ENCODE measurements at regions not wholly inside any gene's neighbourhood (a gene's known extent, or its start where the extent isn't known, plus 50 kb on each side); places are given as distances from the start of the nearest gene placed in this dataset.

DNA sequence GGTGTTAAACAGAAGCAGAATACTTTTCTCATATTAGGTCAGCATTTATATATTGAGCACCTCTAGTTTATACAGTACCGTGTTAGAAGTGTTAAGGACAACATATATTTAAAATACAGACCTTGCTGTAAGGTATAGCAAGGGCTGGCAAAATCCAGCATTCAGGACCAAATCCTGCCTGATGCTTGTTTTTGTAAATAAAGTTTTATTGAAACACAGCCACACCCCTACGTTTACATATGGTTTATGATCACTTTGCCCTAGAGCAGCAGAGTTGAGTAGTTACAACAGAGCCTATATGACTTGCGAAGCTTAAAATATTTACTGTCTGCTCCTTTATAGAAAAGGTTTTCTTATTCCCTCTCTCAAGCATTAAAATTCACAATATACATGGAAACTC lies 877.3 kb downstream of the MCTP2 start:
- TF ChIP-seq, protein P1, sequence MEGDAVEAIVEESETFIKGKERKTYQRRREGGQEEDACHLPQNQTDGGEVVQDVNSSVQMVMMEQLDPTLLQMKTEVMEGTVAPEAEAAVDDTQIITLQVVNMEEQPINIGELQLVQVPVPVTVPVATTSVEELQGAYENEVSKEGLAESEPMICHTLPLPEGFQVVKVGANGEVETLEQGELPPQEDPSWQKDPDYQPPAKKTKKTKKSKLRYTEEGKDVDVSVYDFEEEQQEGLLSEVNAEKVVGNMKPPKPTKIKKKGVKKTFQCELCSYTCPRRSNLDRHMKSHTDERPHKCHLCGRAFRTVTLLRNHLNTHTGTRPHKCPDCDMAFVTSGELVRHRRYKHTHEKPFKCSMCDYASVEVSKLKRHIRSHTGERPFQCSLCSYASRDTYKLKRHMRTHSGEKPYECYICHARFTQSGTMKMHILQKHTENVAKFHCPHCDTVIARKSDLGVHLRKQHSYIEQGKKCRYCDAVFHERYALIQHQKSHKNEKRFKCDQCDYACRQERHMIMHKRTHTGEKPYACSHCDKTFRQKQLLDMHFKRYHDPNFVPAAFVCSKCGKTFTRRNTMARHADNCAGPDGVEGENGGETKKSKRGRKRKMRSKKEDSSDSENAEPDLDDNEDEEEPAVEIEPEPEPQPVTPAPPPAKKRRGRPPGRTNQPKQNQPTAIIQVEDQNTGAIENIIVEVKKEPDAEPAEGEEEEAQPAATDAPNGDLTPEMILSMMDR (IDR thresholded peaks at IDR 0.05; ENCODE audit: low read length) = no peak
- no peak for TF ChIP-seq EZH2 (optimal IDR thresholded peaks at IDR 0.05; ENCODE audit: low read depth, low read length)

Data from MM.1S (cell line).